HCT116 (cell line): ENCODE measurements at regions not wholly inside any gene's neighbourhood (a gene's known extent, or its start where the extent isn't known, plus 50 kb on each side); places are given as distances from the start of the nearest gene placed in this dataset.

Experiments
- CBX3 ChIP-seq: IDR thresholded peaks from 2 replicates; pipeline ENCODE4 v1.6.1; 2012; ENCODE audit warnings: low read depth
- EZH2 ChIP-seq: fragments of 200-600 bp; sonication (generic); IDR thresholded peaks from 2 replicates; pipeline ENCODE4 v1.6.1; 2017; ENCODE audit warnings: antibody characterized with exemption, mixed run types
- EZH2phosphoT487 ChIP-seq: fragments of 200-600 bp; IDR thresholded peaks from 2 replicates; pipeline ENCODE4 v1.6.1; 2018; ENCODE audit warnings: antibody characterized with exemption, borderline replicate concordance
- POLR2A ChIP-seq: IDR thresholded peaks from 2 replicates; pipeline ENCODE4 v1.7.0; 2011; ENCODE audit warnings: borderline replicate concordance; ENCODE audit not compliant: insufficient read depth, insufficient read length; ENCODE audit errors: extremely low read depth
- RAD21 ChIP-seq: IDR thresholded peaks from 2 replicates; pipeline ENCODE4 v1.6.1; 2012; ENCODE audit warnings: low read depth, mild to moderate bottlenecking
- REST ChIP-seq: IDR thresholded peaks from 2 replicates; pipeline ENCODE4 v1.6.1; 2012; ENCODE audit warnings: low read depth
- YY1 ChIP-seq: IDR thresholded peaks from 2 replicates; pipeline ENCODE4 v1.6.1; 2011; ENCODE audit warnings: low read length, low read depth, moderate library complexity, mild to moderate bottlenecking; ENCODE audit not compliant: insufficient replicate concordance; ENCODE audit errors: extremely low read depth
- TF ChIP-seq, protein P1 (sequence below), 3 experiments: fragments of 200-600 bp in 1 of 3; sonication (generic) in 1 of 3; IDR thresholded peaks in 2 of 3; conservative IDR thresholded peaks in 1 of 3; 2 replicates each; pipeline ENCODE4 v1.5.1; 2012 to 2017; ENCODE audit warnings: low read depth in 2 of 3, low read length in 2 of 3, antibody characterized with exemption in 1 of 3, borderline replicate concordance in 1 of 3, control low read depth in 1 of 3, mild to moderate bottlenecking in 1 of 3, mixed read lengths in 1 of 3, mixed run types in 1 of 3, moderate library complexity in 1 of 3; ENCODE audit not compliant: insufficient read depth in 1 of 3

DNA sequence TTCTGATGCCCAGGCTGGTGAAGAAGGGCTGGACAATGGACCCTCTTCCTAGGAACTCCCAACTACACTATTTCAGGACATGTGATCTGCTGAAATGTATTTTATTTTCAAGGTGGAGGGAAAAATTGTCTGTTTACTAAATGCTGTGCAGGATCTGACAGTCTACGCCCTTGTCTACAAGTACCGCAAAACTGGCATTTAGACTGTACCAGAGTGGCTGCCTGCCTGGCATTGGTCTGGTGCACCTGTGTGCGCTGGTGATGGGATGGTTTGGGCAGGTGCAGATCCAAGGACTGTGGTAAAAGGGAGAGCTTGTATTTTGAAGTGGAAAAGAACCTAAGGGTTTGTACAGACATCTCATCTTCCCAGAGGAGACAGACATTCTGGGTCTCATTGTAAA lies 79.7 kb downstream of the AIPL1 start:
- TF ChIP-seq, protein P1, sequence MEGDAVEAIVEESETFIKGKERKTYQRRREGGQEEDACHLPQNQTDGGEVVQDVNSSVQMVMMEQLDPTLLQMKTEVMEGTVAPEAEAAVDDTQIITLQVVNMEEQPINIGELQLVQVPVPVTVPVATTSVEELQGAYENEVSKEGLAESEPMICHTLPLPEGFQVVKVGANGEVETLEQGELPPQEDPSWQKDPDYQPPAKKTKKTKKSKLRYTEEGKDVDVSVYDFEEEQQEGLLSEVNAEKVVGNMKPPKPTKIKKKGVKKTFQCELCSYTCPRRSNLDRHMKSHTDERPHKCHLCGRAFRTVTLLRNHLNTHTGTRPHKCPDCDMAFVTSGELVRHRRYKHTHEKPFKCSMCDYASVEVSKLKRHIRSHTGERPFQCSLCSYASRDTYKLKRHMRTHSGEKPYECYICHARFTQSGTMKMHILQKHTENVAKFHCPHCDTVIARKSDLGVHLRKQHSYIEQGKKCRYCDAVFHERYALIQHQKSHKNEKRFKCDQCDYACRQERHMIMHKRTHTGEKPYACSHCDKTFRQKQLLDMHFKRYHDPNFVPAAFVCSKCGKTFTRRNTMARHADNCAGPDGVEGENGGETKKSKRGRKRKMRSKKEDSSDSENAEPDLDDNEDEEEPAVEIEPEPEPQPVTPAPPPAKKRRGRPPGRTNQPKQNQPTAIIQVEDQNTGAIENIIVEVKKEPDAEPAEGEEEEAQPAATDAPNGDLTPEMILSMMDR (IDR thresholded peaks at IDR 0.05 in 2 of 3, conservative IDR thresholded peaks at IDR 0.05 in 1 of 3; ENCODE audit: borderline replicate concordance in 1 of 3, insufficient read depth in 1 of 3, low read depth in 2 of 3, low read length in 2 of 3): no peak
- TF ChIP-seq YY1 (no peak), POLR2A (no peak), EZH2phosphoT487 (no peak), RAD21 (no peak), EZH2 (no peak), REST (no peak), CBX3 (no peak)
